ENCODE measurements at regions not wholly inside any gene's neighbourhood (a gene's known extent, or its start where the extent isn't known, plus 50 kb on each side); places are given as distances from the start of the nearest gene placed in this dataset.

GRCh38 chr19:34305221-34306083, 51.1 kb downstream of the GARRE1 start:
- no peak for DNase-seq (ENCODE audit: low read depth)

DNA sequence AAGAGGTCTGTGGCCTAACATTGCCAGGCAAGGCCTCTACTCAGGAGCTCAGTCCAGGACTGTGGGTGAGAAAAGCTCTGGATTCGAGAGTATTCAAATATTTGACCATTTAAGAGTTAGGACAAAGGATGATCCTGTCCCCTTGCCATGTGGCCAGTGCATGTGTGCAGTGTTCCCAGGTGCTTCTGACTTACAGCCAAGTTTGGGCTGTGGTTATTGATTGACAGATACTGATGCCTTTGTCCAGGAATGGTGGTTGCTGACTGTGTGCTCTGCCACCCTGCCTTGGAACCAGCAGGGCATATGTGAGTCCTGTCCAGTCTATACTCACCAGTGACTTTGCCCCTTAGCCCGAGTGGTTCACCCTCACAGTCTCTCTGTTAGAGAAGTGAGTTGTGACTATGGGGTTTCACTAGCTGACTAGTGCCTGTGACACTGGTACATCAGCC, 51.9 kb downstream of the GARRE1 start:
- no peak for DNase-seq (ENCODE audit: low read depth)

DNA sequence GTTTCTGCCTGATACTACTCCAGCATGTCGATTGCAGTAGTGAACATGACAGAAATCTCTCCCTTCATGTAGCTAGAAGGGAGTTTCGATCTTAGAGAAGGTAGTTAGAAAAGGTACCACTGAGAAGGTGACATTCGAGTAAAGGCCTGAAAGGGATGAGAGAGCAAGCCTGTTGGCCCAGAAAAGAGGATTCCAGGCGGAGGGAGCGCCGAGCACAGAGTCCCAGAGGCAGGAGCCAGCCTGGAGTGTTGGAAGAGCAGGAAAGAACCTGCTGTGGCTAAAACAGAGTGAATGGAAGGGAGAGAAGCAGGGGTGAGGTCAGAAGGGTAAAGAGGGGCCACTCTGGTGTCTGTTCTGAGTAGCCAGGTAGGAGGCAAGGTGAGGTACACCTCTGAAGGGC, 52.5 kb downstream of the GARRE1 start:
- no peak for DNase-seq (ENCODE audit: low read depth)

GRCh38 chr19:34308381-34309367, 54.3 kb downstream of the GARRE1 start:
- peak; percentile 24 for DNase-seq (ENCODE audit: low read depth)

GRCh38 chr19:34309368-34310138, 55.2 kb downstream of the GARRE1 start:
- DNase-seq (ENCODE audit: low read depth) = no peak

DNA sequence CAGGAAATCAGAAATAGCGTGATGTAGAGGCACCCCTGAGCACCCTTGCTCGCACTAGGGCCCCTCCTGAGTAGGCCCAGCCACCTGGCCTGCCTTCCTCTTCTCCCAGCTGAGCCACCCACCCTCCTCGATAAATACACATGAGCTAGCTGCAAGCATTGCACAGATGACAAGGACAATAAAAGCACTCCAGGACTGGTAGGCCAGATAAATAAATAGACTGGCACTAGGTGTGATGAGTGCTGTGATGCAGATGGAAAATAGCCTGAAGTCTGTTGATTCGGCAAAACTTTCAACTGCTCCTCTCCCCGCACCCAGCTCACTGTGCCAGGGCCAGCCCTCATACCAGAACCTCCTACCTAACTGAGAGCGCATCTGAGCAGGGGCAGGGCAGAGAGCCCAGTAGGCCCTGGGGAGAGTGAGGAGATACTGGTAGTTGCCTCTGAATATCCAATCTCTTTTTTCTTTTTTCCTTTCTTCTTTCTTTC, 54.5 kb upstream of the GPI start:
- DNase-seq (ENCODE audit: low read depth) = no peak

GRCh38 chr19:34313188-34313587, 51.8 kb upstream of the GPI start:
- no peak for DNase-seq (ENCODE audit: low read depth)

- DNase-seq (ENCODE audit: low read depth) = no peak
These were observed 50.3 kb upstream of the GPI start for GRCh38 chr19:34314437-34315313.

All from T follicular helper cell (primary cell).